ENCODE measurements at regions not wholly inside any gene's neighbourhood (a gene's known extent, or its start where the extent isn't known, plus 50 kb on each side); places are given as distances from the start of the nearest gene placed in this dataset.

GRCh38 chr4:169807934-169808509 lies 50.3 kb upstream of the HPF1 start:
- no peak for DNase-seq
